Pancreas (tissue), 10 donors: ENCODE measurements at regions not wholly inside any gene's neighbourhood (a gene's known extent, or its start where the extent isn't known, plus 50 kb on each side); places are given as distances from the start of the nearest gene placed in this dataset.
"Not testable (repeated sequence)": the region's sequence is repeated elsewhere in the genome, so short reads cannot be mapped to it uniquely, and the experiment has no call there.

Experiments used
- ATAC-seq, 4 donors: fragments of 200-7000 bp; cut with Tn5 transposase; one replicate each; pipeline versions ENCODE4 v1.8.0 to v1.9.1; 2020; ENCODE audit warnings: mild to moderate bottlenecking in 4 of 4, moderate library complexity in 4 of 4
- DNase-seq, 6 donors: peaks; one replicate each; pipeline ENCODE4 v3.0.0-alpha.2; 2020
- FAIRE-seq: peaks from 2 replicates; lab custom pipeline; 2012; peaks lifted over from hg19 to GRCh38; lab: Jason Lieb, UNC
- H3K27ac ChIP-seq, 4 donors: fragments of 200-600 bp; sonication (generic); 1 replicate in 3 of 4; 2 replicates in 1 of 4; pipeline versions ENCODE4 v1.5.0 to v1.8.0; 2020
- H3K27me3 ChIP-seq, 4 donors: fragments of 200-600 bp; one replicate each; pipeline ENCODE4 v1.8.0; 2021
- H3K36me3 ChIP-seq, 3 donors: fragments of 200-600 bp; sonication (generic) in 1 of 3; one replicate each; pipeline versions ENCODE4 v1.5.0 to v1.8.0; 2020 to 2021
- H3K4me1 ChIP-seq, 3 donors: fragments of 200-600 bp; one replicate each; pipeline ENCODE4 v1.8.0; 2021
- H3K4me3 ChIP-seq, 4 donors: fragments of 200-600 bp; sonication (generic) in 2 of 4; one replicate each; pipeline versions ENCODE4 v1.5.0 to v1.8.0; 2020 to 2021
- H3K9me3 ChIP-seq, 4 donors: fragments of 200-600 bp; one replicate each; pipeline ENCODE4 v1.8.0; 2021
- WGBS, 2 donors: extraction: QIAGEN DNeasy Blood & Tissue Kit; methylation state at CpG; one replicate each; pipeline ENCODE4 v1.1.7; 2013; 5-methylcytosine and 5-hydroxymethylcytosine counted together
- intact Hi-C, 3 donors: fragments of 100-400 bp; cut with DNase I; formaldehyde crosslinking; loops; one replicate each; pipeline versions ENCODE4 v1.11.1 to v1.14.2; 2022
- TF ChIP-seq, protein P1 (sequence below), 4 donors: fragments of 200-600 bp; sonication (generic) in 3 of 4; IDR thresholded peaks; one replicate each; pipeline versions ENCODE4 v1.5.0 to v1.8.0; 2021; ENCODE audit warnings: antibody characterized with exemption in 4 of 4
- donor health status: healthy with polysubstance abuse.
- donor health status: DM: no; HTN: no; CAD: no; lungs with moderate emphysema.
- donor health status: DM: no; HTN: no; CAD: no.
- donor health status: control.
- donor health status: control.
- donor health status: Bipolar disorder and iron deficiency.
- donor health status: DM: yes; HTN: yes; CAD: no.
- donor health status: DM: no; HTN: no; CAD: no.
- donor health status: DM: no; HTN: no; CAD: no.
- donor health status: DM: yes; HTN: yes; CAD: no.

GRCh38 chr3:39637807-39638206 is 170.3 kb downstream of the MOBP start:
- Histone ChIP-seq H3K27me3 (no peaks in the 10 kb centered on the region), H3K4me3 (no peak overlapping the region), H3K27ac (no peak overlapping the region), H3K36me3 (no peaks in the 10 kb centered on the region), H3K4me1 (no peaks in the 10 kb centered on the region), H3K9me3 (no peaks in the 10 kb centered on the region)
- FAIRE-seq = no peak
- TF ChIP-seq, protein P1, sequence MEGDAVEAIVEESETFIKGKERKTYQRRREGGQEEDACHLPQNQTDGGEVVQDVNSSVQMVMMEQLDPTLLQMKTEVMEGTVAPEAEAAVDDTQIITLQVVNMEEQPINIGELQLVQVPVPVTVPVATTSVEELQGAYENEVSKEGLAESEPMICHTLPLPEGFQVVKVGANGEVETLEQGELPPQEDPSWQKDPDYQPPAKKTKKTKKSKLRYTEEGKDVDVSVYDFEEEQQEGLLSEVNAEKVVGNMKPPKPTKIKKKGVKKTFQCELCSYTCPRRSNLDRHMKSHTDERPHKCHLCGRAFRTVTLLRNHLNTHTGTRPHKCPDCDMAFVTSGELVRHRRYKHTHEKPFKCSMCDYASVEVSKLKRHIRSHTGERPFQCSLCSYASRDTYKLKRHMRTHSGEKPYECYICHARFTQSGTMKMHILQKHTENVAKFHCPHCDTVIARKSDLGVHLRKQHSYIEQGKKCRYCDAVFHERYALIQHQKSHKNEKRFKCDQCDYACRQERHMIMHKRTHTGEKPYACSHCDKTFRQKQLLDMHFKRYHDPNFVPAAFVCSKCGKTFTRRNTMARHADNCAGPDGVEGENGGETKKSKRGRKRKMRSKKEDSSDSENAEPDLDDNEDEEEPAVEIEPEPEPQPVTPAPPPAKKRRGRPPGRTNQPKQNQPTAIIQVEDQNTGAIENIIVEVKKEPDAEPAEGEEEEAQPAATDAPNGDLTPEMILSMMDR (IDR thresholded peaks at IDR 0.05) = no peak
- intact Hi-C loops = no loop called here
- WGBS, 2 donors = 68 to 85% methylated on average over 1 of the region's 1 CpG
- DNase-seq = no peak
- ATAC-seq = peak in 1 of 4 donors; percentile 40

- 76 to 84% methylated on average over 6 of the region's 6 CpGs for WGBS, 2 donors
- Histone ChIP-seq H3K4me3 (no peak overlapping the region), H3K9me3 (no peaks in the 10 kb centered on the region), H3K4me1 (no peaks in the 10 kb centered on the region), H3K27ac (no peak overlapping the region), H3K27me3 (no peaks in the 10 kb centered on the region), H3K36me3 (no peaks in the 10 kb centered on the region)
- TF ChIP-seq, protein P1 (IDR thresholded peaks at IDR 0.05) = no peak
- DNase-seq (no peak), FAIRE-seq (no peak), ATAC-seq (no peak)
- intact Hi-C loops = no loop called here
These were observed 170.8 kb downstream of the MOBP start for GRCh38 chr3:39638301-39638700.

DNA sequence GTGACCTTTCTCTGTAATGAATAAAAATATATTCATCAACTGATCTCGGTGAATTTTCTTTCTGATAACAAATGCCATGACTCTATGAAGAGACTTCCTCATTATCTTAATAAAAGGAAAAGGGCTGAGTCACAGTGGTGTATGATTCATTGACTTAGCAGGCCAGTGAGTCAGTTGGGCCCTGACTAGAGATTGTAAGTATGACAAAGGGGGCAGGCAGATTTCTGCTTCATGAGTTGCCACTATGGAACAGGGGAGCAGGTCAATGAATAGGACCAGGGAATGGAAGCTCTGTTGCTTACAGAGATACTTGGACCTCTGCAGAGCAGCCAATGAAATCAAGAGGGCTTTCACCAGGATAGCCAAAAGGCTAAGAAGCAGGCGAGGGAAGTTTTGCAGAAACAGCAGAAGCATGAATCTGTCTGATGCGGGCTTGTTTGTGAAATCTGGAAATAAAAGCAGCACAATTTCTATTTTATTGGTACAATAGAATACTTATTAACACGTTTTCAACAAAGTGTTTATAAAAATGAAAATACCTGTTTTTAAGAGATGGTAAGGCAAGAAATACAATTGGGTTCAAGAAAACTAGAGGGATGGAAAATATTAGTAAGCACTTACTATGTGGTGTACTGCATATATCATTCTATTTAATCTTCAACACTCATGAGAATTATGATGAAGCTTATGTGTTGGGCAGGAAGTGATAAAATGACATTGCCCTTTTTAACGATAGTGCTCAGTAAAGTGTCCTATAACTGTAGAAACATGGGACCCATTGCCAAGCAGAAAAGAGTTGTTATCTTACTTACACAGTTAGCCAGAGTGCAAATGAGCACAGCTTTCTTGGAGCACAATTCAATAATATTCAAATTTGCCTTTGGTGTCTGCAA is 169.8 kb upstream of the MYRIP start:
- DNase-seq = peak in 1 of 6 donors; percentile 9

GRCh38 chr3:39641274-39641673 is 168.1 kb upstream of the MYRIP start:
- TF ChIP-seq, protein P1 (IDR thresholded peaks at IDR 0.05) = no peak
- FAIRE-seq (no peak), DNase-seq (no peak), ATAC-seq (no peak)
- intact Hi-C loops = no loop called here
- 85% methylated on average over 4 of the region's 4 CpGs for WGBS, 2 donors
- Histone ChIP-seq H3K4me1 (no peaks in the 10 kb centered on the region), H3K27me3 (no peaks in the 10 kb centered on the region), H3K27ac (no peak overlapping the region), H3K4me3 (no peak overlapping the region), H3K9me3 (no peaks in the 10 kb centered on the region), H3K36me3 (no peaks in the 10 kb centered on the region)

More for the DNA sequence above, 169.8 kb upstream of the MYRIP start:
- no peaks in the 10 kb centered on the region for H3K36me3 ChIP-seq
- H3K4me3 ChIP-seq = no peak overlapping the region
- intact Hi-C loops = no loop called here
- no peaks in the 10 kb centered on the region for H3K9me3 ChIP-seq
- 70 to 71% methylated on average over 5 of the region's 5 CpGs for WGBS, 2 donors
- no peaks in the 10 kb centered on the region for H3K4me1 ChIP-seq
- no peaks in the 10 kb centered on the region for H3K27me3 ChIP-seq
- no peak overlapping the region for H3K27ac ChIP-seq
- TF ChIP-seq, protein P1 (IDR thresholded peaks at IDR 0.05) = no peak
- no peak for FAIRE-seq
- ATAC-seq = peak; percentile 55 to 93 (median 76)

- intact Hi-C loops = no loop called here
- Histone ChIP-seq H3K4me1 (no peaks in the 10 kb centered on the region), H3K9me3 (no peaks in the 10 kb centered on the region), H3K4me3 (no peak overlapping the region), H3K36me3 (no peaks in the 10 kb centered on the region), H3K27ac (no peak overlapping the region), H3K27me3 (no peaks in the 10 kb centered on the region)
- DNase-seq (no peak), FAIRE-seq (no peak), ATAC-seq (no peak)
- TF ChIP-seq, protein P1 (IDR thresholded peaks at IDR 0.05) = no peak
- WGBS, 2 donors = 89% methylated on average over 4 of the region's 4 CpGs
These were observed 165.2 kb upstream of the MYRIP start for GRCh38 chr3:39644176-39644575.

- DNase-seq, H3K27ac ChIP-seq, H3K4me3 ChIP-seq, H3K27me3 ChIP-seq, H3K9me3 ChIP-seq, FAIRE-seq, intact Hi-C loops, H3K36me3 ChIP-seq, ATAC-seq, H3K4me1 ChIP-seq: not testable (repeated sequence)
- 97% methylated on average over 17 to 19 of the region's 19 CpGs for WGBS, 2 donors
These were observed 158.2 kb upstream of the MYRIP start for GRCh38 chr3:39651256-39651655.
